ENCODE measurements at regions not wholly inside any gene's neighbourhood (a gene's known extent, or its start where the extent isn't known, plus 50 kb on each side); places are given as distances from the start of the nearest gene placed in this dataset.

DNA sequence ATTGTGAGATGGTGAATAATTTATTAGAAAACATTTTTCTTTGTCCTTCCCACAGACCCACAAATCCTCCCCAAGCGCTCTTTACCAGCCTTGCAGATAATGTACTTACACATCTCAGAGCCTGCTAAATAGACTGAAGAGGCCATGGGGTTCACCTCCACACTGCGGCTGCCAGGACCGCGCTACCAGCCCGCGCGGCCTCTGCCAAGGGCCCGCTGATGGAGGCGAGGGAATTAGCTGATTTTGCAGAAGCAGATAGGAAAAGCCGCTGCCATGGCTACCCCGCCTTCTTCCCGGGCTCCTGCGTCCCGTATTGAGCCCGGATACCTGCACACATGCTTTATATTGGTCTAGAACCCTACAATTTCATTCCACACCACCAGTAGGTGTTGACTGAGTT lies 248.0 kb upstream of the FOXD3 start:
- TF ChIP-seq, protein P1, sequence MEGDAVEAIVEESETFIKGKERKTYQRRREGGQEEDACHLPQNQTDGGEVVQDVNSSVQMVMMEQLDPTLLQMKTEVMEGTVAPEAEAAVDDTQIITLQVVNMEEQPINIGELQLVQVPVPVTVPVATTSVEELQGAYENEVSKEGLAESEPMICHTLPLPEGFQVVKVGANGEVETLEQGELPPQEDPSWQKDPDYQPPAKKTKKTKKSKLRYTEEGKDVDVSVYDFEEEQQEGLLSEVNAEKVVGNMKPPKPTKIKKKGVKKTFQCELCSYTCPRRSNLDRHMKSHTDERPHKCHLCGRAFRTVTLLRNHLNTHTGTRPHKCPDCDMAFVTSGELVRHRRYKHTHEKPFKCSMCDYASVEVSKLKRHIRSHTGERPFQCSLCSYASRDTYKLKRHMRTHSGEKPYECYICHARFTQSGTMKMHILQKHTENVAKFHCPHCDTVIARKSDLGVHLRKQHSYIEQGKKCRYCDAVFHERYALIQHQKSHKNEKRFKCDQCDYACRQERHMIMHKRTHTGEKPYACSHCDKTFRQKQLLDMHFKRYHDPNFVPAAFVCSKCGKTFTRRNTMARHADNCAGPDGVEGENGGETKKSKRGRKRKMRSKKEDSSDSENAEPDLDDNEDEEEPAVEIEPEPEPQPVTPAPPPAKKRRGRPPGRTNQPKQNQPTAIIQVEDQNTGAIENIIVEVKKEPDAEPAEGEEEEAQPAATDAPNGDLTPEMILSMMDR (IDR thresholded peaks at IDR 0.05; ENCODE audit: borderline replicate concordance, control extremely low read depth, extremely low read depth, insufficient read depth, missing control alignments): no peak
- in situ Hi-C loops (cut with MboI; ENCODE audit: low sequenced_read_pairs, unreplicated experiment): no loop called here
- DNase-seq (ENCODE audit: low spot score): no peak

DNA sequence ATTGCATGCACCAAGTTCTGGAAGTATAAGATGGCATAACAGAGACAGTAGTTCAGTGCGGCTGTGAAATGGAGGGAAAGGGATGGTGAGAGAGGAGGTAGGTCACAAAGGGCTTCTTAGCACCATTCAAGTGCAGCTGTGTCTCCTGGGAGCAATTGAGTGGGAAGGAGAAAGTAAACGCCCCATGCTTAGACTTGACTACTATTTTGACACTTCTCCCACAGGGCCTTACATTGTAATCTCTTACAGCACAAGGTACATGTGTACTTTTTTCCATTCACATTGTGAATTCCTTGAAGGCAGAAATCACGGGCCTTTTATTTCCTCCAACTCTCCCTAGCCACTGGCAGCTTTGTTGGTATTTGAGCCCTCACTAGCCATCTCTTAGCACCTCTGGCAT lies 239.6 kb upstream of the FOXD3 start:
- DNase-seq (ENCODE audit: low spot score): no peak
- in situ Hi-C loops (cut with MboI; ENCODE audit: low sequenced_read_pairs, unreplicated experiment): no loop called here
- TF ChIP-seq, protein P1 (IDR thresholded peaks at IDR 0.05; ENCODE audit: borderline replicate concordance, control extremely low read depth, extremely low read depth, insufficient read depth, missing control alignments): no peak

DNA sequence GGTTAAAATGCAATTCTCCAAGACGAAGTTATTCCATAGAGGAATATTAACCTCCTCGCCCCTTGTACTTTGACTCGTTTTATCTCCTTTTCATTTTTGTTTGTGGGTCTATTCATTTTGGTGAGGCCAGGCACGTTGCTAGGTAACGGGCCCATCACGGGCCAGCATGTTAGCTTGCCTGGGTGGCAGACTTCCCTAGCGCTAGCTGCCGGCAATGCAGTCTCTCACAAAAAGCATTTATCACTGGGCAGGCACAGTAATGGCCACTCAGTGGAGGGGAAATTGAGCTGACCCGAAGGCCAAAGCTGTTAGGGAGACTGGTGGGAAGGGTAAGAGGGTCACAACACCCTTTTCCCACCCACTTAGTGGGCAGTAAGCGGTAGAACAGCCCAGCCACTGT lies 234.4 kb upstream of the FOXD3 start:
- TF ChIP-seq, protein P1 (IDR thresholded peaks at IDR 0.05; ENCODE audit: borderline replicate concordance, control extremely low read depth, extremely low read depth, insufficient read depth, missing control alignments): no peak
- in situ Hi-C loops (cut with MboI; ENCODE audit: low sequenced_read_pairs, unreplicated experiment): no loop called here
- DNase-seq (ENCODE audit: low spot score): no peak

DNA sequence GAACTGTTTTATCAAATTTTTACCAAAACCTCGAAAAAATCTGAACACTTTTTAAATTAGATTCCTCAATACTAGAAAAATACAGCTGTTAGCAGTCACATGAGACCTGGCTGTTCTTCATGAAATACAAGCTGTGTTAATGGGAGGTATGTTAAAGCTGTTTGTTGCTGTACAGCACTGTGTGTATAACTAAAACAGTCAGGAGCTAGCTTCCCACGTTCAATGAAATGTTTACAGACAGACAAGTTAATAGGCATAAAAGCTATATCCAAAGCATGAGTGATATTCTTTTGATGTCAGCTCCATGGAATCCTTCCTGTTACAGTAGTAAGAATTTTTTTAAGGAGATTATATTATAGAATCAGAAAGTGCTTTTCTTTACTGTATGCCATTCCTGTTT lies 223.2 kb upstream of the FOXD3 start:
- in situ Hi-C loops (cut with MboI; ENCODE audit: low sequenced_read_pairs, unreplicated experiment): no loop called here
- DNase-seq (ENCODE audit: low spot score): no peak
- TF ChIP-seq, protein P1 (IDR thresholded peaks at IDR 0.05; ENCODE audit: borderline replicate concordance, control extremely low read depth, extremely low read depth, insufficient read depth, missing control alignments): no peak

DNA sequence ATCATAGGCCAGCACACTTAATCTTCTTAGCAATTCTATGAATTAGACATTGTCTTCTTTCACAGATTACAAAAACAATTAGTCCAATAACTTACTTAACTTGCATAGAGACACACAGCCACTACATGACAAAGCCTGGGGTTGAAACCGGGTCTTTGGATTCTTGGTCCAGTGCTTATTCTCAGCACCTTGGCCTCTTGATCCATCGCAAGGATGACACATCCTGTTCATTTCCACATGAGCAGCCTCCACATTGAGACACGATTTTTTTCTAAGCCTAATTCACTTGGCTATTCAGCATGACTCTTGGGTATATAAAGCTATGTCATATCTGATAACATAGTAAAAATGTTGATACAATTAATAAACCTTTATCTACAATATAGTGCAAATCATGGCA lies 221.0 kb upstream of the FOXD3 start:
- TF ChIP-seq, protein P1 (IDR thresholded peaks at IDR 0.05; ENCODE audit: borderline replicate concordance, control extremely low read depth, extremely low read depth, insufficient read depth, missing control alignments): no peak
- no peak for DNase-seq (ENCODE audit: low spot score)
- in situ Hi-C loops (cut with MboI; ENCODE audit: low sequenced_read_pairs, unreplicated experiment): no loop called here

DNA sequence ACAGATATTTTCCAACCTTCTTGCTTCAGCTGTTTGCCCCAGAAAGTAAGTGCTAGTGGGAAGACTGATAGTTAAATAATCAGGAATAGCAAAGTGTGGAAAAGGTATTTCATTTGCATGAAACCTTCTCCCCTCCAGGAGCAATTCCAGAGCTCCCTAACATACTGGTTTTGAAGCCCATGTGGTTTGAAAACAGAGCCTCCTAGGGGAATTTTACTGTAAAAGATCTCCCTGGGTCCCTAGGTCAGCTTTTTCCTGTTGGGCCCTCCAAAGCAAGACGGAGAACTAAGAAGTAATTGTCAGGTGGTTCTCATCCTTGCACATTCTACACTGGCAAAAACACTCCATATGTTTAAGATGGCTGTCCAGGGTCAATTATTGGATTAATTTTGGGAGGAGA lies 218.7 kb upstream of the FOXD3 start:
- in situ Hi-C loops (cut with MboI; ENCODE audit: low sequenced_read_pairs, unreplicated experiment): no loop called here
- TF ChIP-seq, protein P1 (IDR thresholded peaks at IDR 0.05; ENCODE audit: borderline replicate concordance, control extremely low read depth, extremely low read depth, insufficient read depth, missing control alignments): no peak
- DNase-seq (ENCODE audit: low spot score): no peak

DNA sequence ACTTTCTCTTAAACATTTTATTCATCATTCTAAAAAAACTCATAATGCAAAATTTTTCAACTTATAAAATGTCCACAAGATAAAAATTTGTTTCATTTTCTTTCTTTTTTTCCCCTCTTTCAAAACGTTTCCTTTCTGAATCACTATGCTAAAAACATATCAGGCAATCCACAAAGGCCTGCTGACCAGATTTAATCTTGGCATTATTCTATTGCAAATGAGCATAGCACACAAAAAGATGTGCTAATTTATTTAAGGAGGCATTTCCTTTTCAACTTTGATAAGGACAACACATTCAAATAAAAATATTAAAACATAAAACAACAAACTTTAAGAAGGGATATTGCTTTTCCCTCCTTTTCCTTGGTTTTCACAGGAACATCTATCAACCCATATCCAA lies 215.3 kb upstream of the FOXD3 start:
- TF ChIP-seq, protein P1 (IDR thresholded peaks at IDR 0.05; ENCODE audit: borderline replicate concordance, control extremely low read depth, extremely low read depth, insufficient read depth, missing control alignments): no peak
- DNase-seq (ENCODE audit: low spot score): no peak
- in situ Hi-C loops (cut with MboI; ENCODE audit: low sequenced_read_pairs, unreplicated experiment): no loop called here

Data from GM13976 (cell line).